ENCODE measurements at regions not wholly inside any gene's neighbourhood (a gene's known extent, or its start where the extent isn't known, plus 50 kb on each side); places are given as distances from the start of the nearest gene placed in this dataset.
A peak's percentile ranks its signal among the peaks of the same experiment; 100 is the strongest.

DNA sequence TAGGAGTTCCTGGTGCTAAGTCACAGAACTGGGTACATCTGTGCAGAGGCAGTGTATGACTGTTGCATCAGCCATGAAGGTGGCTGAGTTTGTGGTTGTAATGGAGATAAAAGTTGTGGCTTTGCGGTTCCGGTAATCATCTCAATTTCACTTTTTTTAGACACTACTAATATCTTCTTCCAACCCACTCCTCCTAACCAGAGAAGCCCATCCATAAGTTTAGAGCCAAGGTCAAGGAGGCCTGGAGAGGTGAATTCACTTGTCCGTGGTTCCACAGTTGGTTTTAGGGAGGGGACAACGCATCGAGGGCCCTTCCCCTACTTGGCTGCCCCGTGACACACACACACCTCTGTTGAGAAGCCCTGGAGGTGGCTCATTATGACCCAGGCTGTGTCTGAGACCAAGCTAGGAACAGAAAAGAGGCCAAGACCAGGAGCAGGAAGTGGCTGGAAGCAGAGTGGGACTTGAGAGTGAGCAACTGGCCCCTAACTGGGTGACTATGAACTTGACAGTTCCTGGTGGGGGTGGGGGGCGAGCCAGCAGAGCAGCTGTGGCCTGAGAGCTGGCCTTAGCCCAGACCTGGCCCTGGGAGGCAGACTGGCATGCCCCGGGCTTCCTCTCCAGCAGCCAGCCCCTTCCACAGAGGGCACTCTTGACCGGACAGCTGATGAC, 66.8 kb upstream of the COL13A1 start (continued):
- TF ChIP-seq, protein P1, sequence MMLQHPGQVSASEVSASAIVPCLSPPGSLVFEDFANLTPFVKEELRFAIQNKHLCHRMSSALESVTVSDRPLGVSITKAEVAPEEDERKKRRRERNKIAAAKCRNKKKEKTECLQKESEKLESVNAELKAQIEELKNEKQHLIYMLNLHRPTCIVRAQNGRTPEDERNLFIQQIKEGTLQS (IDR thresholded peaks at IDR 0.05): peak; percentile 92
- TF ChIP-seq, protein P1 (CRISPR knock-in tag; conservative IDR thresholded peaks at IDR 0.05): no peak
- TF ChIP-seq ZNF431 (CRISPR knock-in tag; IDR thresholded peaks at IDR 0.05) (no peak), ZSCAN32 (CRISPR knock-in tag; IDR thresholded peaks at IDR 0.05) (peak; percentile 98), ZBTB17 (CRISPR knock-in tag; IDR thresholded peaks at IDR 0.05) (peak; percentile 49; the same call in 1 of the 2 replicates), NRF1 (conservative IDR thresholded peaks at IDR 0.05 in 1 of 2, IDR thresholded peaks at IDR 0.05 in 1 of 2) (peak in 1 of 2 experiments; percentile 3; a peak in 1 of 4 replicates), ZNF232 (CRISPR knock-in tag; IDR thresholded peaks at IDR 0.05) (no peak), YBX1 (IDR thresholded peaks at IDR 0.05) (no peak), SIN3A (IDR thresholded peaks at IDR 0.05; ENCODE audit: borderline replicate concordance in 2 of 2, control insufficient read depth in 1 of 2, low read depth in 2 of 2, low read length in 2 of 2) (no peak), FOS (IDR thresholded peaks at IDR 0.05; ENCODE audit: extremely low read depth, insufficient read length) (no peak), HES1 (IDR thresholded peaks at IDR 0.05; ENCODE audit: low read depth) (peak; percentile 91), SOX6 (IDR thresholded peaks at IDR 0.05) (peak; percentile 71), RBBP5 (IDR thresholded peaks at IDR 0.05; ENCODE audit: borderline replicate concordance, insufficient read depth, low read length, poor library complexity, severe bottlenecking) (no peak), RCOR1 (IDR thresholded peaks at IDR 0.05; ENCODE audit: borderline replicate concordance in 1 of 2, low read depth in 2 of 2, low read length in 2 of 2) (peak in 1 of 2 experiments; percentile 90; a peak in 2 of 4 replicates), ZEB2 (IDR thresholded peaks at IDR 0.05) (peak; percentile 90), RFX7 (CRISPR knock-in tag; IDR thresholded peaks at IDR 0.05) (no peak), CHAMP1 (IDR thresholded peaks at IDR 0.05) (no peak), ZNF197 (CRISPR knock-in tag; IDR thresholded peaks at IDR 0.05; ENCODE audit: low read depth) (0 out of 2 replicates have a peak, but pooled peaks have one; percentile 20), TBL1XR1 (IDR thresholded peaks at IDR 0.05; ENCODE audit: low read length in 2 of 2) (peak in 1 of 2 experiments; percentile 83; a peak in 1 of 4 replicates), SMARCA4 (IDR thresholded peaks at IDR 0.05) (peak; percentile 62; the same call in 1 of the 2 replicates)
- TF ChIP-seq, protein P2, sequence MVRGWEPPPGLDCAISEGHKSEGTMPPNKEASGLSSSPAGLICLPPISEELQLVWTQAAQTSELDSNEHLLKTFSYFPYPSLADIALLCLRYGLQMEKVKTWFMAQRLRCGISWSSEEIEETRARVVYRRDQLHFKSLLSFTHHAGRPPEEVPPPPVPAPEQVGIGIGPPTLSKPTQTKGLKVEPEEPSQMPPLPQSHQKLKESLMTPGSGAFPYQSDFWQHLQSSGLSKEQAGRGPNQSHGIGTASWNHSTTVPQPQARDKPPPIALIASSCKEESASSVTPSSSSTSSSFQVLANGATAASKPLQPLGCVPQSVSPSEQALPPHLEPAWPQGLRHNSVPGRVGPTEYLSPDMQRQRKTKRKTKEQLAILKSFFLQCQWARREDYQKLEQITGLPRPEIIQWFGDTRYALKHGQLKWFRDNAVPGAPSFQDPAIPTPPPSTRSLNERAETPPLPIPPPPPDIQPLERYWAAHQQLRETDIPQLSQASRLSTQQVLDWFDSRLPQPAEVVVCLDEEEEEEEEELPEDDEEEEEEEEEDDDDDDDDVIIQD (CRISPR knock-in tag; IDR thresholded peaks at IDR 0.05): no peak

Measured in K562 (cell line).